HCEC 1CT (cell line): ENCODE measurements at regions not wholly inside any gene's neighbourhood (a gene's known extent, or its start where the extent isn't known, plus 50 kb on each side); places are given as distances from the start of the nearest gene placed in this dataset.
"Not testable (repeated sequence)": the region's sequence is repeated elsewhere in the genome, so short reads cannot be mapped to it uniquely, and the experiment has no call there.

Source experiments
- DNase-seq: peaks from one replicate; pipeline ENCODE4 v3.0.0-alpha.2; 2017

- no peak for DNase-seq
These were observed 640.4 kb upstream of the ROBO1 start for GRCh38 chr3:80408030-80408721.

GRCh38 chr3:80405618-80406017 lies 637.8 kb upstream of the ROBO1 start:
- DNase-seq = no peak

DNA sequence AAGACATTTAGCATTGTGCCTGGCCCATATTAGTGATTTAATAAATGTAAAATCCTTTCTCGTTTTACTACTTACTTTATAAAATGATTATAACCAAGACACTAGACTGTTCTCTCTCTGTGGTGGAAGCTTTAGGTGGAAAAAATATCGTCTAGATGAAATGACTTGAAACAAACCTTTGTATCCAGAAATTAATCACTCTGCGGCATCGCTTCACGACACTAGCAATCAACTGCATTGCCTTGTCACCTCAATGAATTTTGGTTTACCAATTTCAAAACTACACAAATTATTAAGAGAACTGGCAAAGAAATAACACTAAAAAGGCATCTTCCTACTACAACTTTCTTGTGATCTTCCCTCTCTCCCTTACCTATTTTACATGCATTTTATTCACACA lies 627.2 kb upstream of the ROBO1 start:
- DNase-seq = no peak

GRCh38 chr3:80391573-80391972 lies 623.8 kb upstream of the ROBO1 start:
- DNase-seq = no peak

- no peak for DNase-seq
These were observed 617.0 kb upstream of the ROBO1 start for GRCh38 chr3:80384811-80385210.

DNA sequence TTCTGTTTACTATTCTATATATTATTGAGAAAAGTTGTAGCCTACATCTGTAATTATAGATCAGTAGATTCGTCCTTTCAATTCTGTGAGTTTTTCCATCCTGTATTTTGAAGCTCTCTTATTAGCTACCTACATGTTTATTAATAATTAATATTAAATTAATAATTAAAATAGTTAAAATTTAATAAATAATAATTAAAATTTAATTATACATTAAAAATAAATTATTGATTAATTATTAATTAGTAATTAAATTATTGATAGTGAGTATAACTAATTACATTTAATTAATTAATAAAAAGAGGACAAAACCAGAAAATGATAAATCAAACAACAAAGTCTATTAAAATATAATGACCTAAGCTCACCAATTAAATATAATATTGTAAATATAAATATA lies 606.6 kb upstream of the ROBO1 start:
- DNase-seq = no peak

DNA sequence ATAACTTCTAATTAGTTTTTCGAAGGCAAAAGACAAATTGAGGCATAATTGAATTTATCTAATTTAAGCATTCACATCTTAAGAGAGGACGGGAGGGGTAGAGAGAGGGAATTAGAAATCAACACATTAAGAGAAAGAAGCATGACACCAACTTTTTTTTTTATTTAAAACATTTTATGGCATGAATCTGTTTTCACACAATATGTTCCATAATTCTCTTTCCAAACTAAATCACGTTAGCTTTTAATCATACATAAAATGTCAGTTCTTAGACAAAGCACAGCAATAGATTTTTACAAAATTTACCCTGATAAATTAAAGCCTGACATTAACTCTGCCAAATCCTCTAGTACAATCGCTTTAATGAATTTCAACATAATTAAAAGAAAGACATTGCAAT lies 600.8 kb upstream of the ROBO1 start:
- no peak for DNase-seq

GRCh38 chr3:80366808-80367548 lies 599.2 kb upstream of the ROBO1 start:
- DNase-seq = no peak

- no peak for DNase-seq
These were observed 590.0 kb upstream of the ROBO1 start for GRCh38 chr3:80357761-80358160.

DNA sequence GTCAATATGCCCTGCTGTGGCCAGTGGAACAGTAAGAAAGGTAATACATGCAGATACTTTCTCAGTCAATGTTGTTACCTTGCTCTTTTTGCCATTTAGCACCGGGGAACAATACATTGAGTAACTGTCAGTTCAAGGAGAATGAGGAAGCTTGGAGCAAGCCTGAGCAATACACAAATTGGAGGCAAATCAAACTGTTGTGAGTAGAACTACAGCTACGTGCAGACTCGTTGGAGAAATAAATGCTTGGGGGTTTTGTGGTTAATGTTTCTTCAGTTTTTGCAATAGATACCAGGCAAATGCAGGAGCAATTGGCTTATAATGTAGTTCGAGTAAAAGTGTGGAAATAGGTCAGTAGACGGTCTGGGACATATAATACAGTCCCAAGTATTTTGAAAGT lies 587.3 kb upstream of the ROBO1 start:
- no peak for DNase-seq

- DNase-seq = no peak
These were observed 583.4 kb upstream of the ROBO1 start for GRCh38 chr3:80351201-80351600.

DNA sequence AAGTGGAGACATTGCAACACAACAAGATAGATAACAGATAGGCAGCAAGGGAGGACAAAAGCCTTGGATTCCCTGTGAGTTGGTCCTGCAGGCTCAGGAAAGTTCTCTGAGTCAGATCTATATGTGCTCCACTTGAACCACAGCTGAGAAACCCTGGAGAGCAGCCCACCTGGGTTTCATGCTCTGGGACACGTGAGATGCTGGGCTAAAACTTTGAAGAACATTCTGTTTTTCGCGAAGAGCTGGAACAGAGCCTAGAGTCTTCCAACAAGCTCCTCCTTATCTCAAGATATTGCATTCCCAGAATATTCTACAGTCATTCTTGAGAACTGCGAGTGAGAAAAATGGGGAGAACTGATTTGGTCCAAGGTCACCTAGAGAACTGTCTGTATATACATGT lies 583.0 kb upstream of the ROBO1 start:
- no peak for DNase-seq

GRCh38 chr3:80338366-80338765 lies 570.6 kb upstream of the ROBO1 start:
- DNase-seq = no peak

DNA sequence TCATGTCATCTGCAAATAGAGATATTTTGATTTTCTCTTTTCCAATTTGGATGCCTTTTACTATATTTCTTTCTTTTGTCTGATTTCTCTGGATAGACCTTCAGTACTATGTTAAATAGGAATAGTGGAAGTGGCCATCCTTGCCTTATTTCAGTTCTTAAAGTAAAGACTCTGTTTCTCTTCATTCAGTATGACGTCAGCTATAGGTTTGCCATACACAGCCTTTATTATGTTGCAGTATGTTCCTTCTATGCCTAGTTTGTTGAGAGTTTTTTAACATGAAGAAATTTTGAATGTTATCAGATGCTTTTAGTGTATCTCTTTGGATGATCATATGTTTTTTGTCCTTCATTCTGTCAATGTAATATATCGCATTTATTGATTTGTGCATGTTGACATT lies 566.7 kb upstream of the ROBO1 start:
- no peak for DNase-seq

DNA sequence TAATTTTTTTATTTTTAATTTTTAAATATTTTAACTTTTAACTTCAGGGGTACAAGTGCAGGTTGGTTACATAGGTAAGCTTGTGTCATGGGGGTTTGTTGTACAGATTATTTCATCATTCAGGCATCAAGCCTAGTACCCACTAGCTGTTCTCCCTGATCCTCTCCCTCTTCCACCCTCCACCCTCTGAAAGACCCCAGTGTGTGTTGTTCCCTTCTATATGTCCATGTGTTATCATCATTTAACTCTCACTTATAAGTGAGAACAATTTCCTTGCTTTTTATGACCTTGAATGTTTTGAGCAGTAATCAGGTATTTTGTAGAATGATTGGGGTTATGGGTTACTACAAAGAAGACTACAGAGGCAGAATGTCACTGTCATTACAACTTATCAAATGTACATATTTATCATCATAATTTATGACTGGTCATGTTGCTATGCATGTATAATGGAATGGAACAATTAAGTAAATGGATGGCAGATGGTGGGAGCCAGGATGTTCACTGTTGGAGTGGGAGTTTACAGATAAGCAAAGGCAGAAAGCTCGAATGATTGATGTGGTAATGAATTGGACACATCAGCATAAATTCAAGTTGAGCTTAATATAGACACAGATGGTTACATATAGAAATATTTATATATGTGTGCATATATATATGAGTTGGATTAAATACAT lies 563.8 kb upstream of the ROBO1 start:
- DNase-seq = no peak

- DNase-seq = not testable (repeated sequence)
These were observed 546.7 kb upstream of the ROBO1 start for GRCh38 chr3:80314541-80314940.

- DNase-seq = no peak
These were observed 540.8 kb upstream of the ROBO1 start for GRCh38 chr3:80308637-80309036.

- DNase-seq = no peak
These were observed 540.0 kb upstream of the ROBO1 start for GRCh38 chr3:80307844-80308243.

DNA sequence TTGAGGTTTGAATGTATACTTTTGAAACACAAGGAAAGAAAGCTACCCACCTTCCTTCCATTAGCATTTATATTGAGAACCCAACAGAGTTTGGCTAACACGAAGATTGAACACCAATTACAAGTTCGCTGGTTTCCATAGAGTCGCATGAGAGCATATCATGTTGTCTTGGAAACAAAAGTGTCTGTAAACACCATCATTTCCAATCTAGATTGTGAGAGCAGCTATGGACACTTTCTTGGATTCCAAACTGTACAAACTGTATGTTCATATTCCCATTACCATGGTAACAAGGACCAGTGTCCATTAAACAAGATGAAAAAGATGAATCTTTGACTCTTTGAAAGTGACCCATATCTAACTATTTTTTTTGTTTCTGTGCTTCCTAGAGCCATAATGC lies 529.9 kb upstream of the ROBO1 start:
- no peak for DNase-seq

DNA sequence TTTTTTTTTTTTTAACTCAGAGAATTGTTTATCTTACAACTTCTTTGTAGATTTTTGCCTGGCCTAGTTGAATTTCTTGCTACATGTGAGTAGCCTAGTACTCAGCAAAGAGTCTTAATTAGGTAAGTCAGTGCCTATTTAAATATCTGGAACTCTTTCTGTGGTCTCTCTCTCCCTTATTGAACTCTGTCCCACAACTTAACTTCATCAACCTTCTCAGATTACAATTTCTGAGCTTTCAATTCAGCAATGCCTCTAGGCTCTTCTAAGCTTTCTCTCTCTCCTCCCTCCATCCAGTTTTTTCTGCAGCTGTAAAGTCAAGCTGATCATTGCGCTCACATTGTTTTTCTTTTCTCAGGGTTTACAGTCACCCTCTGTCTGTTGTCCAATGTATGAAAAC lies 517.6 kb upstream of the ROBO1 start:
- no peak for DNase-seq

GRCh38 chr3:80283783-80284182 lies 516.0 kb upstream of the ROBO1 start:
- DNase-seq = no peak

DNA sequence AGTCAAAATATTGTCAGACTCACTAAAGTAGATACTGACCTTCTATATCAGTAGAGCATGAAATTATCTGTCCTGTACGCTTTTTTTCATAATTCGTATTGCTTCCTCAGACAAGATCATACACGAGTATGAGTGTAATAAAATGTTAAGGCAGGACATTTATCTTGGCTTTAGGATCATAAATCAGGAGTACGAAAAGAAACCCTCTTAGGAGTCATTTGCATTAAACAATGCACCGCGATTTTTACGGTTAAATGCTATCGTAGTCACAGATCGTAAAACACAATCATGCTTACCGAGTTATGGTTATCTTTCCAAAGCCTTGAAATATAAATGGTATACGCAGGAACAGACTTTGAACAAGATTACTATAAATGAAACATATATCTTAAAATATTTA lies 510.3 kb upstream of the ROBO1 start:
- no peak for DNase-seq

GRCh38 chr3:80275120-80275519 lies 507.3 kb upstream of the ROBO1 start:
- DNase-seq = no peak

- DNase-seq = no peak
These were observed 495.5 kb upstream of the ROBO1 start for GRCh38 chr3:80263260-80263659.
